A549 (cell line): ENCODE measurements at regions not wholly inside any gene's neighbourhood (a gene's known extent, or its start where the extent isn't known, plus 50 kb on each side); places are given as distances from the start of the nearest gene placed in this dataset.

Experiments
- EP300 ChIP-seq, 2 experiments: fragments of >200 bp; sonication (Bioruptor Twin); formaldehyde crosslinking; IDR thresholded peaks; 2 replicates in 1 of 2; 3 replicates in 1 of 2; pipeline ENCODE4 v1.6.1; 2016 to 2017
- KDM1A ChIP-seq: fragments of 200-600 bp; sonication (generic); IDR thresholded peaks from 2 replicates; pipeline ENCODE4 v1.6.1; 2016; ENCODE audit warnings: low read depth, mild to moderate bottlenecking
- MAFK ChIP-seq: fragments of 450-650 bp; IDR thresholded peaks from 2 replicates; pipeline ENCODE4 v1.6.1; 2014; ENCODE audit not compliant: partially characterized antibody
- REST ChIP-seq: fragments of 200-600 bp; sonication (generic); IDR thresholded peaks from 2 replicates; pipeline ENCODE4 v1.6.1; 2016; ENCODE audit warnings: antibody characterized with exemption, mild to moderate bottlenecking, moderate library complexity
- ZSCAN20 ChIP-seq: fragments of 250-450 bp; sonication (Bioruptor Pico); IDR thresholded peaks from 2 replicates; pipeline ENCODE4 v1.8.0; 2022; ENCODE audit warnings: mild to moderate bottlenecking, moderate library complexity
- TF ChIP-seq, protein P1 (sequence below): fragments of >200 bp; sonication (Bioruptor Twin); formaldehyde crosslinking; IDR thresholded peaks from 2 replicates; pipeline ENCODE4 v1.6.1; 2016
- TF ChIP-seq, protein P2 (sequence below): fragments of >200 bp; sonication (Bioruptor Twin); formaldehyde crosslinking; IDR thresholded peaks from 3 replicates; pipeline ENCODE4 v1.5.1; 2016
- TF ChIP-seq, protein P3 (sequence below): IDR thresholded peaks from 2 replicates; pipeline ENCODE4 v1.6.1; 2012

DNA sequence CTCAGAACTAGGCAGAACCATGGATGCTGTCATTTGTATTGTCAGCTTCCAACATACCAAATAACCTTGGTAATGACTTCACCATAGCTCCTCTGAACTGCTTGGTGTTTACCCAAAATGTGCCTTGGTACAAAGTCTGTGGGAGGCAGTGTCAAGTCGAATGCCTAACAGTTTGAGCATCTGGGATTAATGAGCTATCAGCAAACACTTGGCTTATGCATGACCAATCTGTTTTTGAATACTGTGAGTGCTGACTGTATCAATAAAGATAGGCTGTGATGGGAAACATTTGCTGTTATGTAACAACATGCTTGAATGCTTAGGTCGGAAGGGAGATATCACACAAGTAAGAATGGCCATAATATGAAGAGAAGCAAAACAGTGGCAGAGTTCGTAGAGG is 455.4 kb downstream of the CMPK2 start:
- no peak for TF ChIP-seq EP300 (IDR thresholded peaks at IDR 0.05)
- TF ChIP-seq REST = no peak
- TF ChIP-seq, protein P1, sequence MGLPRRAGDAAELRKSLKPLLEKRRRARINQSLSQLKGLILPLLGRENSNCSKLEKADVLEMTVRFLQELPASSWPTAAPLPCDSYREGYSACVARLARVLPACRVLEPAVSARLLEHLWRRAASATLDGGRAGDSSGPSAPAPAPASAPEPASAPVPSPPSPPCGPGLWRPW = no peak
- TF ChIP-seq, protein P2, sequence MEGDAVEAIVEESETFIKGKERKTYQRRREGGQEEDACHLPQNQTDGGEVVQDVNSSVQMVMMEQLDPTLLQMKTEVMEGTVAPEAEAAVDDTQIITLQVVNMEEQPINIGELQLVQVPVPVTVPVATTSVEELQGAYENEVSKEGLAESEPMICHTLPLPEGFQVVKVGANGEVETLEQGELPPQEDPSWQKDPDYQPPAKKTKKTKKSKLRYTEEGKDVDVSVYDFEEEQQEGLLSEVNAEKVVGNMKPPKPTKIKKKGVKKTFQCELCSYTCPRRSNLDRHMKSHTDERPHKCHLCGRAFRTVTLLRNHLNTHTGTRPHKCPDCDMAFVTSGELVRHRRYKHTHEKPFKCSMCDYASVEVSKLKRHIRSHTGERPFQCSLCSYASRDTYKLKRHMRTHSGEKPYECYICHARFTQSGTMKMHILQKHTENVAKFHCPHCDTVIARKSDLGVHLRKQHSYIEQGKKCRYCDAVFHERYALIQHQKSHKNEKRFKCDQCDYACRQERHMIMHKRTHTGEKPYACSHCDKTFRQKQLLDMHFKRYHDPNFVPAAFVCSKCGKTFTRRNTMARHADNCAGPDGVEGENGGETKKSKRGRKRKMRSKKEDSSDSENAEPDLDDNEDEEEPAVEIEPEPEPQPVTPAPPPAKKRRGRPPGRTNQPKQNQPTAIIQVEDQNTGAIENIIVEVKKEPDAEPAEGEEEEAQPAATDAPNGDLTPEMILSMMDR = no peak
- TF ChIP-seq KDM1A = no peak
- no peak for TF ChIP-seq MAFK
- TF ChIP-seq ZSCAN20 (CRISPR knock-in tag) = no peak
- TF ChIP-seq, protein P3, sequence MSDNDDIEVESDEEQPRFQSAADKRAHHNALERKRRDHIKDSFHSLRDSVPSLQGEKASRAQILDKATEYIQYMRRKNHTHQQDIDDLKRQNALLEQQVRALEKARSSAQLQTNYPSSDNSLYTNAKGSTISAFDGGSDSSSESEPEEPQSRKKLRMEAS = no peak
